SIG-M5 treated with dmso at 0.1 percent for 504 hours (cell line): ENCODE measurements at regions not wholly inside any gene's neighbourhood (a gene's known extent, or its start where the extent isn't known, plus 50 kb on each side); places are given as distances from the start of the nearest gene placed in this dataset.

Experiments used
- DNase-seq: peaks from one replicate; lab custom pipeline; 2025; ENCODE audit not compliant: unreplicated experiment; lab: John Stamatoyannopoulos, UW

- no peak for DNase-seq
These were observed 133.5 kb downstream of the C16orf95 start for GRCh38 chr16:87183647-87184046.

DNA sequence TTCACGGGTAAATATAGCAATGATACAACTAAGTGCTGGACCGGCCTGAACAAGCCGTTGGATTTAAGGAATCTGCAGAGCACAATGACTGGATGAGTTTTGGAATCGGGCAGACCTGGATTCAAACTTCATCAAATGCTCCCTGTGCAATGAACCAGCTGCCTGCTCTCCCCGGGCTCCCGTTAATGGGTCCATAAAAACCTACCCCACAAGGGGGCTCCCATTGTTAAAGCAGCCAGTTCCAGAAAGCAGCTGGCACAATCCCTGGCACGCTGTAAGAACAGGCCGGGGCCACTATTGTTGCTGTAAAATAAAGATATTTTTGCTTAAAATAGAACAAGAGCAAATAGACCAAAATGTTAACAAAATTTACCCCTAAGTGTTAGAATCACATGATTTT lies 131.9 kb downstream of the C16orf95 start:
- no peak for DNase-seq

DNA sequence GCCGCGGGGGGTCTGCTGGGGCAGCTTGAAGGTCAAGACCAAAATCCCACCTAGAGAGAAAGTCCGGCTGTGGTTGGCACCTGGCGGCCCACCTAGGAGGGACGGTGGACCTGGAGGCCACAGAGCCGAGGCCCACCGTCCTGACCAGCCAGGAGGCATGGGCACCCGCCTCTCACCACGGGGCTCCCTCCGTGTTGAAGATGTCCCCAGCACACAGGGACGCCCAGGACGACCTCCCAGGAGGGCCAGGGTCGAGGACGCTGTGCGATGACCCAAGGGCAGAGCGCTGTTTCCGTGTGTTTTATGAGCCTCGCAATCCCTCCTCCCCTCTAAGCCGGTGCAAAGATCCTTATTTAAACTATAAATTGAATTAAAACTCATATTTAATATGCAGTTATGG lies 131.2 kb downstream of the C16orf95 start:
- DNase-seq: no peak

GRCh38 chr16:87186446-87186845 lies 130.7 kb downstream of the C16orf95 start:
- no peak for DNase-seq

DNA sequence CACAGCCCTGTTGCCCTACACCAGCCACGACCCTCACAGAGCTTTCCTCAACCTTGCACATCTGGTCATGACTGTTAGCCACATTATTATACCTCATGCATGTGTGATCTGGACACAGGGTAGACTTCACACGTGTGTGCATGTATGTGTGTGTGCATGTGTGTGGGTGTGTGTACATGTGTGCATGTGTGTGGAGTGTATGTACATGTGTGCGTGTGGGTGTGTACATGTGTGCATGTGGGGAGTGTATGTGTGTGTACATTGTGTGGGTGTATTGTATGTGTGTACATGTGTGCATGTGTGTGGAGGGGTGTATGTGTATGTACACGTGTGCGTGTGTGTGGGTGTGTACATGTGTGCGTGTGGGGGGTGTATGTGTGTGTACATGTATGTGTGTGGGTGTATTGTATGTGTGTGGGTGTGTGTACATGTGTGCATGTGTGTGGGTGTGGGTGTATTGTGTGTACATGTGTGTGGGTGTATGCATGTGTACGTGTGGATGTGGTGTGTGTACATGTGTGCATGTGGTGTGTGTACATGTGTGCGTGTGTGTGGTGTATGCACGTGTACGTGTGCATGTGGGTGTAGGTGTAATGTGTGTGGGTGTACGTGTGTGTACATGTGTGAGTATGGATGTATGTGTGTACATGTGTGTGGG lies 130.2 kb downstream of the C16orf95 start:
- DNase-seq: no peak

GRCh38 chr16:87188104-87188503 lies 129.1 kb downstream of the C16orf95 start:
- no peak for DNase-seq

- DNase-seq: no peak
These were observed 127.8 kb downstream of the C16orf95 start for GRCh38 chr16:87189426-87189825.

DNA sequence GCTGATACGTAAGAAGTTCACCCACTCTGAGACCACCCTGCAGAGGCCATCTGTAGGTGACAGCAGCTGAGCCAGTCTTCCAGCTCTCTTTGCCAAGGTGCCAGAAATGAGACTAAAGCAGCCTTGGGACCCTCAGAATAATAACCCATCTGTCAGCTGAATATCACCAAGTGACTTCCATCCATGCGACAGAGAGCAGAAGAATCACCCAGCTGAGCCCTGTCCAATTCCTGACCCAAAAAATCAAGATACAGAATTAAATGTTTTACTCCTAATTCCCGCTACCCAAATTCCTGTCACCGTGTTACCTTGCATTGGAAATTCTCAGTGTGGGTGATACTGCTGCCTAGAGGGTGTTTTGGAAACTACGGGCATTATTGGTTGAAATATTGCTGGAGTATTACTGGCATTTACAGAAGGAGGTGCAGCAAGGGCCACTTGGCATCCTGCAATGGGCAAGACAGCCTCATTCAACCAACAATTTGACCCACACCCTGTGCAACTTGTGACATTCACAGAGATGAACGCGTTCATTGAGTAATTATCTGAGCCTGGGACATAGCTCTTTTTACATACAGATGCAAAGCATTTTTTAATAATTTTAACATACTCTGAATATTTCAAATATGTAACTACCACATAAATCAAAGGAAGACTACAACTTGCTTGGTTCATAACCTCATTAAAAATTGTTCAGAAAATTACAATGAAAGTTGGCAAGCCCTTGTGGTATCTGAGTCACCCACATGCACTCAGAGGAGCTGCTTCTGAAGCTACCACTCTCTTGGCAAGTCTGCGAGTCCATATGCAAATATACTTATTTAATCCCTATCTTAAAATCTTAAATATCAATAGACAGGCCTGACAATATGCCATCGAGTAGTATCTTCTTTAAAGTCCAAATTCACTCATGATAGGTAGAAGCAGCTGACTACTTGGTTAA lies 126.6 kb downstream of the C16orf95 start:
- no peak for DNase-seq

DNA sequence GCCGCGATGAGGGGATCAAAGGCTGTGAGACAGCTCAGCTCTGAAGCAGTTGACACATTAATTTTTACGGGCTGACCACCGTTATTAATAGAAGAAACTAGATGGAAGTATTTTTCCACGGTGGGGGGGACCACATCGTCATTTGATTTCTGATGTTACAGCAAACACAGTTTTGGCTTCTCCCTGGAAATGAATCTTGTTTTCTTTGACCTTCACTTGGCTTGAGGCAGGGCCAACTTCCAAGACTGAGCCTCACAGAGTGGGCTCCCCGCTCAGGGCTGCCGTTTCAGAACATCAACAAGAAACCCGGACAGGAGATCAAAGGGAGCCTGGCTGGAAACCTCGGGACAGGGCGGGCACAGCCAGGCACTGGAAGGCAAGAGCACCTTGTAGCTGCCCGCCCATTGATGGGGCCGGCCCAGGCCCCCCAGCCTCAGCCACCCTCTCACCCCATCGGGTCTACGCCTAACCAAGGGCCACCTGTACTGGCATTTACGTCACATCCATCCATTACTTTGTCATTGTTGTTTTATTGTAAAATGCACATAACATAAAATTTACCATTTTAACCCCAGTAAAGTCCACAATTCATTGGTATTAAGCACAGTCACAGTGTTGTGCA lies 124.6 kb downstream of the C16orf95 start:
- no peak for DNase-seq

DNA sequence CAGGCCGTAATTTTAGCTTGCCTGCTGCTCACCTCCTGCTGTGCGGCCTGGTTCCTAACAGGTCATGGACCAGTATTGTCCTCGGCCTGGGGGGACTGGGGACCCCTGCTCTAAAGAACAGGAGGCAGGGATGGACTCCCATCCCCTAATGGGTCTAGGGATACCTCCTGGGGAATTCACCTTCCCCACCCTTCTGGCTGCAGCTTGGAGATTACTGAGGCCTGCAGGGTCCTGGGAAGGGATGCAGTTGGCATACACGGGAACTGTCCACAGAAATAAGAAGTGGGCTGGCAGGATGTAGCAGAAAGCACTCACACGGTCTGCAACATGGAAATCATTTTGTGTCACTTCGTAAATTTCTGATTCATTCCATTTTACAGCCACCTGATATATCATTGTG lies 123.0 kb downstream of the C16orf95 start:
- DNase-seq: no peak

DNA sequence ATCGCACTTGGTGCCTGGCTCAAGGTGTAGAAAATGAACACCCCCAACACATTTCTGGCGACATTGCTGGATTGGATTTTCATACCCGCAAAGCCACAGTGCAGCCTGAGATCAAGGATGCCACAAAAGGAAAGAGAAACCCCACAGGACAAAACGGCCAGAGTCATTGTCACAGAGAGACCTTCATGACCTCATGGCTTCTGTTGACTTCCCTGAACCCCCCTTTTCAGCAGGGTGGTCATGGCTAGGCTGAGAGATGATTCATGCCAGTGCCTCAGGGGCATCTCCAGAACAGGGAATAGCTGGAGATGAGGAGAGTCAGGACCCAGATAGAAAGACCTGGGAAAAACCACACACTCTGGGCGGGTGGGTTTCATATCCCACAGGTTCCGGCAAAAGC lies 122.0 kb downstream of the C16orf95 start:
- DNase-seq: no peak

GRCh38 chr16:87196231-87196630 lies 121.0 kb downstream of the C16orf95 start:
- DNase-seq: no peak

DNA sequence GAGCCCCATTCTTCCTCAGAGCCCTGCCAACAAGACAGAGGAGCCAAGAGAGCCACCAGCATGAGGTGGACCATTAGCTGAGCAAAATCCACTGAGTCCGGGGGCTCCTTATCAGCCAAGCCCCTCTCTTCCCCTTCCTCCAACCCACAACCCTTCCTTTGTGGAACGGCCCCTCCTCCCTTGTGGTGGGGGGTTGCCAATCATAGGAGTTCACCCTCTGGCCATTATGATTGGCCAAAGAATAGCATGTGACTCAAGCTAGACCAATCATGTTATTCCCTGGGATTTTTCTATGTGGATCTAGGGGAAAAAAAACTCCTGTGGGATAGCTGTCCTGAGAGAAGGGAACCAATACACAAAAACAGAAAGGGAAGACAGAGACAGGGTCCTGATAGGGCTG lies 120.5 kb downstream of the C16orf95 start:
- DNase-seq: no peak

DNA sequence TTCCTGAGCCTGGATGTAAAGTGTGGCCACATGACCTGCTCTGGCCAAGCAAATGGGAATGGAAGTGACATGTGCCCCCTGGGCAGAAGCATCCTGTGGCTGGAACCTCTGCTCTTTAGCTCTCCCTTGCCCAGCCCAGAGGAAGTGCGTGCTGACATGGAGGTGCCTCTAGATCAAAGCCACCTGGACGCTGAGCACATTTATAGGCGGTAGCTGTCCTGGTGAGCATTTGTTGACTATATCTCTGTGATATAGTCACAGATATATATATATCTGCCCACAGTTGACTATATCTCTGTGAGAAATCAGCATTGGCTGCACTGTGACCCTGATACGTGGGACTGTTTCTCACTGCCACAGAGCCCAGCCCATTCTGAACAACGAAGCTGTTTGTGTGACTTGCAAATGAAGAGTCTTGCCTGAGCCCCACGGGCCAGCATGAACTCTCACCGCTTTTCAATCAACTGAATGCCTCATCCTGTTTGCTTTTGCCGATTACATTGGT lies 118.8 kb downstream of the C16orf95 start:
- no peak for DNase-seq

DNA sequence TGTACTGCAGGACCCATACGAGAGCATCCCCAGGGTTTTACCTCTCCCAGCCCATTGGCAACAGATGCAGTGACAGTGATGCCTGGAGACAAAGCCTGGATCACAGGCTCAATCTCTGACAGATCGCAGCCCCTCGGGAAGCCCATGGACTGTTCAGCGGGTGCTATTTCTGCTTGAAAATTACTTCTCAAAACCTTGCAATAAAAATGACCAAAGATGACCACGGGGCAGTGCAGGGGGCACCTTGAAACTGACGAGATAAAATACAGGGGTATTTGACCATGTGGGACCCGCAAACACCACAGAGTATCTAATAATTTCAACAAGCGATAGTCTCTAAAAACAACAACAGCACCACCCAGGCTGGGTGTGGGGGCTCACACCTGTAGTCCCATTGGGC lies 118.3 kb downstream of the C16orf95 start:
- no peak for DNase-seq

- DNase-seq: no peak
These were observed 117.8 kb downstream of the C16orf95 start for GRCh38 chr16:87199379-87199778.

- no peak for DNase-seq
These were observed 117.3 kb downstream of the C16orf95 start for GRCh38 chr16:87199901-87200300.

DNA sequence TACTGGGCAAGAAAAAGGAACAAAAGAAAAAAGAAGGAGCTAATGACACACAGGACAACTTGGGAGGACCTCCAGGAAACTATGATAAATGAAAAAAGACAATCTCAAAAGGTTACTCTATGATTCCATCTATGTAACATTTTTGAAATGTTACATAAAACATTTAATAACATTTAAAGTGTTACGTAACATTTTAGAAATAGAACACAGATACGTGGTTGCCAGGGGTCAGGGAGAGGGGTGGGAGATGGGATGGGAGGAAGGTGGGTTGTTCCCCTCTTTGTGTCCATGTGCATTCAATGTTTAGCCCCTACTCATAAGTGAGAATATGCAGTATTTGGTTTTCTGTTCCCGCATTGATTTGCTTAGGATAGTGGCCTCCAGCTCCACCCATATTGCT lies 116.6 kb downstream of the C16orf95 start:
- DNase-seq: no peak

DNA sequence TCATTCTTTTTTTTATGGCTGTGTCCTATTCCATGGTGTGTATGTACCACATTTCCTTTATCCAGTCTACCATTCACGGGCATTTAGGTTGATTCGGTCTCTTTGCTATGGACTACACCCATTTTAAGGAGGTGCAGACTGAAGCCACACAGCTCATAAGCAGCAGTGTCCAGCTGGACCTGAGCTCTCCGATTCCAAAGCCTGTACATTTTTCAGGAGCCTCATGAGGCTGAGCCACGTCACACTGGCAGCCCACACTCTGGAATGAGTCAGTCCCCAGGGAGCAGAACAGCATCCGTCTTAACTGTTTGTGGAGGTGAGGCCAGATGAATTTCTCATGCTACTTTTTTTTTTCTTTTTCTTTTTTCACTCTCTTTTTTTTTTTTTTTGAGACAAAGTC lies 116.1 kb downstream of the C16orf95 start:
- no peak for DNase-seq

DNA sequence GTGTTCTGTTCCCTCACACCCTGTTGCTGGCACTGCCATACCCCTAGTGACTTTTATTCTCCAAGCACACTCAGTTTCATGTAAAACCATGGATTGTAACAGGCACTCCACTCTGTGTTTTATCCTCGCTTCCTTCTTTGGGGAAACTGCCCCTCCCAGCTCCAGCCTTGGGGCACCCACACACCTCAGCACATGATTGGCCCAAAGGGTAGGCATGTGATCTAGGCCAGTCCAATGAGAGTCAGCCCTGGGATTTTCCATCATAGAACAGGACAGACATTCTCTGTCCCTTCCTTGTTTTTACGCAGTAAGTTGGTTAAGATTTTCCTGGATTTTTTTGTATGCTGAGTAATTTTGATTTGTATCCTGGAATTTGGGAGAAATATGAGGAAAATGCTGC lies 115.4 kb downstream of the C16orf95 start:
- no peak for DNase-seq

DNA sequence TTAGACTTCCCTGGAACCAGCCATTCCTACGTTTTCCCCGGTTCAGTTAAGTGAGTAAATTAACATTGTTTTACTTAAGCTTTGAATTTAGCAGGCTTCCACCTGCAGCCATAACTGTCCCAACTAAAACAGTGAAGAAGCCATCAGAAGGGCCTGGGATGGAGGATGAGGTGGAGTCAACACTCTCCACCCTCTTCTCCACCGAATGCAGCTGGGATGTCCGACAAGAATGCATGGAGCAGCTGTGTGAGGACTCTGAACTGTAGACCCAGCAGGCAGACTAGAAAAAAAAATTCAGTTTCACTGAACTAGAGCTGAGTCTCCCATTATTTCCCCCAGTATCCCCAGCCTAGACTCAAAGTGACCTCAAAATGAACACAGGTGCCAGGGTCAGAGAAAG lies 114.8 kb downstream of the C16orf95 start:
- no peak for DNase-seq
